Spleen (tissue), 11 donors: ENCODE measurements at regions not wholly inside any gene's neighbourhood (a gene's known extent, or its start where the extent isn't known, plus 50 kb on each side); places are given as distances from the start of the nearest gene placed in this dataset.

Experiments used
- DNase-seq: peaks from one replicate; pipeline ENCODE4 v3.0.0-alpha.2; 2020
- H3K27ac ChIP-seq, 8 donors: fragments of 200-600 bp; sonication (generic) in 7 of 8; 1 replicate in 4 of 8; 2 replicates in 4 of 8; pipeline versions ENCODE4 v1.5.0 to v1.8.0; 2016 to 2021; ENCODE audit warnings: inconsistent platforms in 4 of 8, mild to moderate bottlenecking in 4 of 8, moderate library complexity in 1 of 8
- H3K27me3 ChIP-seq, 7 donors: fragments of 200-600 bp; sonication (generic) in 6 of 7; replicated peaks in 1 of 7; 1 replicate in 4 of 7; 2 replicates in 3 of 7; pipeline versions ENCODE4 v1.5.0 to v1.8.0; 2016 to 2021; ENCODE audit warnings: inconsistent platforms in 3 of 7, mild to moderate bottlenecking in 1 of 7
- H3K36me3 ChIP-seq, 6 donors: fragments of 200-600 bp; sonication (generic) in 5 of 6; 1 replicate in 4 of 6; 2 replicates in 2 of 6; pipeline versions ENCODE4 v1.5.0 to v1.8.0; 2016 to 2021; ENCODE audit warnings: inconsistent platforms in 2 of 6
- H3K4me1 ChIP-seq, 6 donors: fragments of 200-600 bp; sonication (generic) in 5 of 6; 1 replicate in 3 of 6; 2 replicates in 3 of 6; pipeline versions ENCODE4 v1.5.0 to v1.8.0; 2016 to 2021; ENCODE audit warnings: inconsistent platforms in 3 of 6
- H3K4me3 ChIP-seq, 8 donors: fragments of 200-600 bp; sonication (generic) in 7 of 8; 1 replicate in 4 of 8; 2 replicates in 4 of 8; pipeline versions ENCODE4 v1.5.0 to v1.8.0; 2016 to 2021; ENCODE audit warnings: inconsistent platforms in 4 of 8, mild to moderate bottlenecking in 4 of 8, moderate library complexity in 2 of 8
- H3K9me3 ChIP-seq, 8 donors: fragments of 200-600 bp; sonication (generic) in 7 of 8; 1 replicate in 4 of 8; 2 replicates in 4 of 8; pipeline versions ENCODE4 v1.5.0 to v1.8.0; 2016 to 2021; ENCODE audit warnings: inconsistent platforms in 4 of 8
- CTCF ChIP-seq, 11 experiments: fragments of 200-600 bp in 7 of 11; fragments of 450-650 bp in 4 of 11; sonication (generic) in 4 of 11; IDR thresholded peaks in 8 of 11; conservative IDR thresholded peaks in 3 of 11; 1 replicate in 7 of 11; 2 replicates in 4 of 11; pipeline versions ENCODE4 v1.4.0 to v1.8.0; 2016 to 2021; ENCODE audit warnings: antibody characterized with exemption in 11 of 11, inconsistent platforms in 4 of 11, mild to moderate bottlenecking in 1 of 11
- POLR2A ChIP-seq, 3 donors: fragments of 450-650 bp; IDR thresholded peaks; one replicate each; pipeline ENCODE4 v1.5.1; 2017; ENCODE audit warnings: antibody characterized with exemption in 3 of 3, mild to moderate bottlenecking in 1 of 3
- POLR2AphosphoS5 ChIP-seq, 3 donors: sonication (generic); formaldehyde crosslinking; IDR thresholded peaks; one replicate each; pipeline ENCODE4 v1.5.1; 2017; ENCODE audit warnings: antibody characterized with exemption in 3 of 3
- WGBS, 5 donors: extraction: QIAGEN DNeasy Blood & Tissue Kit in 3 of 5; methylation state at CpG; one replicate each; pipeline versions ENCODE4 v1.1.5 to v1.1.7; 2013 to 2018; 5-methylcytosine and 5-hydroxymethylcytosine counted together
- intact Hi-C: fragments of 100-400 bp; cut with DNase I; formaldehyde crosslinking; loops from one replicate; pipeline ENCODE4 v1.15.0; 2023; ENCODE audit warnings: low total_unique reads
- donor health status: healthy with polysubstance abuse.
- donor health status: DM: no; HTN: no; CAD: no; lungs with moderate emphysema.
- donor health status: DM: no; HTN: no; CAD: no.
- donor health status: Bipolar disorder and iron deficiency.
- donor health status: healthy.
- donor health status: DM: no; HTN: no; CAD: no.
- donor health status: DM: yes; HTN: yes; CAD: no.

GRCh38 chr13:73954808-73955207 lies 179.4 kb downstream of the KLF12 start:
- intact Hi-C loops = no loop called here
- Histone ChIP-seq H3K27me3 (no peaks in the 10 kb centered on the region), H3K36me3 (no peaks in the 10 kb centered on the region), H3K4me1 (peaks cover 0 to 53% (median 15%) of the 10 kb centered on the region in 6 donors), H3K9me3 (no peaks in the 10 kb centered on the region), H3K27ac (no peak overlapping the region), H3K4me3 (no peak overlapping the region)
- WGBS, 5 donors = 92 to 98% (median 94%) methylated on average over 1 of the region's 1 CpG
- TF ChIP-seq CTCF (IDR thresholded peaks at IDR 0.05 in 8 of 11, conservative IDR thresholded peaks at IDR 0.05 in 3 of 11) (no peak), POLR2A (IDR thresholded peaks at IDR 0.05) (no peak), POLR2AphosphoS5 (IDR thresholded peaks at IDR 0.05) (no peak)
- no peak for DNase-seq

DNA sequence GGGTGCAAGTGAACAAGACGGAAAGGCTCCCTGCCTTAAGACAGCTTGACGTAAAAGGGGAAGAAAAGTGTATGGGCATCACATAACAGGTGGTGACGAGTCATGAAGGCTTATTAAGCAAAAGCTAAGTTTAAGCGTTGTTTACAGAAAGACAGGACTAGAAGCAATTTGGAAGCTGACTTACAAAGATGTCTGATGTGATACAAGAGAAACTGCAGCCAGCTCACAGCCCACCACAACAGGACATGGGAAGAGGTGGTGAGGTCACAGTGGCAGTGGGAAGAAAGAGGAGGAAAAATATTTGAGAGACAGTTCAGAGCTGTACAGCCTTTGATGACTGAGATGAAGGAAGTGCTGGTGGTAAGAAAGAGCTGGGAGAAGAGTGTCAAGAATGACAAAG lies 181.6 kb downstream of the KLF12 start:
- Histone ChIP-seq H3K27ac (no peak overlapping the region), H3K4me1 (peaks cover 0 to 67% (median 15%) of the 10 kb centered on the region in 6 donors), H3K4me3 (no peak overlapping the region), H3K36me3 (no peaks in the 10 kb centered on the region), H3K9me3 (no peaks in the 10 kb centered on the region), H3K27me3 (no peaks in the 10 kb centered on the region)
- intact Hi-C loops = no loop called here
- no peak for TF ChIP-seq CTCF (IDR thresholded peaks at IDR 0.05 in 8 of 11, conservative IDR thresholded peaks at IDR 0.05 in 3 of 11)
- no peak for TF ChIP-seq POLR2AphosphoS5 (IDR thresholded peaks at IDR 0.05)
- TF ChIP-seq POLR2A (IDR thresholded peaks at IDR 0.05) = no peak
- DNase-seq = no peak
- WGBS, 5 donors = 81 to 93% (median 83%) methylated on average over 4 of the region's 4 CpGs

GRCh38 chr13:73948848-73949529 lies 185.2 kb downstream of the KLF12 start:
- 51 to 67% (median 59%) methylated on average over 1 of the region's 1 CpG for WGBS, 5 donors
- Histone ChIP-seq H3K4me1 (peaks cover 0 to 52% (median 2%) of the 10 kb centered on the region in 6 donors), H3K36me3 (no peaks in the 10 kb centered on the region), H3K27ac (no peak overlapping the region), H3K9me3 (no peaks in the 10 kb centered on the region), H3K4me3 (no peak overlapping the region), H3K27me3 (no peaks in the 10 kb centered on the region)
- intact Hi-C loops = no loop called here
- no peak for DNase-seq
- TF ChIP-seq POLR2AphosphoS5 (IDR thresholded peaks at IDR 0.05) (no peak), CTCF (IDR thresholded peaks at IDR 0.05 in 8 of 11, conservative IDR thresholded peaks at IDR 0.05 in 3 of 11) (no peak), POLR2A (IDR thresholded peaks at IDR 0.05) (no peak)

DNA sequence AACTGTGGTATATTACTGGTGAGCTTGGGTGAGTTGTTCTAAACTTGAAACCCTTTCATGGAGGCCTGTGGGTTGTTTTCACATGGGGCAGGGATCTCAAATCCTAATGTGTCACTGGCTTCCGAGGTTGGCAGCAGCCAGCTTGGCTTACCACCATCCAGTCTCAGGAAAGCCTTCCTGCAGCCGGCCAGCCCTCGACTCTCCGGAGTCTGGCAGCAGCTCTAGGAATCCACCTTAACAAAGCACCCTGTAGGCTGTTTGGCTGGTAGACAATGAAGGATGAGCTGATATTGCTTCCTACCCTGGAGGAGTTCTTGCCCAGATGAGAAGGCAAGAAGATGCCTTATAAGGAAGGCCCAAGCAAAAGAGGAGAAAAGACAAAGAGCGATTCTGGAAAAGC lies 188.3 kb downstream of the KLF12 start:
- Histone ChIP-seq H3K36me3 (peaks cover 0 to 14% (median 0%) of the 10 kb centered on the region in 6 donors), H3K9me3 (no peaks in the 10 kb centered on the region), H3K4me1 (peaks cover 0 to 52% (median 13%) of the 10 kb centered on the region in 6 donors), H3K27me3 (no peaks in the 10 kb centered on the region), H3K4me3 (no peak overlapping the region), H3K27ac (no peak overlapping the region)
- TF ChIP-seq CTCF (IDR thresholded peaks at IDR 0.05 in 8 of 11, conservative IDR thresholded peaks at IDR 0.05 in 3 of 11) = no peak
- TF ChIP-seq POLR2A (IDR thresholded peaks at IDR 0.05) = no peak
- no peak for TF ChIP-seq POLR2AphosphoS5 (IDR thresholded peaks at IDR 0.05)
- intact Hi-C loops = no loop called here
- DNase-seq = no peak
- 90 to 98% (median 96%) methylated on average over 5 of the region's 5 CpGs for WGBS, 5 donors
